Activated naive CD4-positive, alpha-beta T cell treated with anti-CD3 and anti-CD28 coated beads for 36 hours (primary cell): ENCODE measurements at regions not wholly inside any gene's neighbourhood (a gene's known extent, or its start where the extent isn't known, plus 50 kb on each side); places are given as distances from the start of the nearest gene placed in this dataset.

ENCODE experiments used
- CTCF ChIA-PET: fragments of 350-600 bp; sonication (Branson Sonifier 250); formaldehyde crosslinking; loops from one replicate; lab custom pipeline; 2021; ENCODE audit warnings: antibody characterized with exemption; lab: Charles Lee
- DNase-seq: peaks from one replicate; pipeline ENCODE4 v3.0.0-alpha.2; 2020
- H3K27ac Mint-ChIP-seq: one replicate; pipeline ENCODE4 v1.8.0; 2021; ENCODE audit warnings: mild to moderate bottlenecking, mixed read lengths
- H3K27me3 Mint-ChIP-seq: one replicate; pipeline ENCODE4 v1.8.0; 2021; ENCODE audit warnings: low read depth, mixed read lengths
- H3K36me3 Mint-ChIP-seq: one replicate; pipeline ENCODE4 v1.8.0; 2021; ENCODE audit warnings: low read depth, mixed read lengths
- H3K4me1 Mint-ChIP-seq: one replicate; pipeline ENCODE4 v1.8.0; 2021; ENCODE audit warnings: low read depth, mixed read lengths
- H3K4me3 Mint-ChIP-seq: one replicate; pipeline ENCODE4 v1.8.0; 2021; ENCODE audit warnings: mild to moderate bottlenecking, moderate library complexity, mixed read lengths
- H3K9me3 Mint-ChIP-seq: one replicate; pipeline ENCODE4 v1.8.0; 2021; ENCODE audit warnings: mixed read lengths
- intact Hi-C: fragments of 100-400 bp; cut with micrococcal nuclease; formaldehyde crosslinking; loops from one replicate; pipeline ENCODE4 v1.15.1; 2023

DNA sequence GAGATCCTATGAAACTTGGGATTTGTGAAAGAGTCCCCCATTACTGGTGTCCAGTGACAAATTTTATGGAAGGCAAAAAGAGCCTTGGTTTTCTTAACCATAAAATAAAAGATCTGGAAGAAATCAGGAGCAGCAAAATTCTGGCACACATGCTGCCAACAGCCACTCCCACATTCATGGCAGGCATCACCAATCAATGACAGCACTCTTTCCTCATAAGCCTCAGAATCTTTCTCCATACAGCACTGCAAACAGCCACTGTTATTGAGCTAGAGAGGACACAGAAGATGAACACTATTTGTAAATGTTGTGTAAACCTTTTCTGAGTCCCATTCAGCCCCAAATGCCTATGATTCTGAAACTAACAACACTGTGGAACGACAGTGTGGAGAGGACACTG is 162.2 kb downstream of the RRAGC start:
- no peak overlapping the region for H3K27ac Mint-ChIP-seq
- DNase-seq: no peak
- H3K4me3 Mint-ChIP-seq: no peak overlapping the region
- H3K4me1 Mint-ChIP-seq: no peaks in the 10 kb centered on the region
- H3K36me3 Mint-ChIP-seq: no peaks in the 10 kb centered on the region
- H3K27me3 Mint-ChIP-seq: peaks cover 25% of the 10 kb centered on the region
- H3K9me3 Mint-ChIP-seq: peaks cover 4% of the 10 kb centered on the region
- intact Hi-C loops: no loop called here
- CTCF ChIA-PET: no interaction called here

DNA sequence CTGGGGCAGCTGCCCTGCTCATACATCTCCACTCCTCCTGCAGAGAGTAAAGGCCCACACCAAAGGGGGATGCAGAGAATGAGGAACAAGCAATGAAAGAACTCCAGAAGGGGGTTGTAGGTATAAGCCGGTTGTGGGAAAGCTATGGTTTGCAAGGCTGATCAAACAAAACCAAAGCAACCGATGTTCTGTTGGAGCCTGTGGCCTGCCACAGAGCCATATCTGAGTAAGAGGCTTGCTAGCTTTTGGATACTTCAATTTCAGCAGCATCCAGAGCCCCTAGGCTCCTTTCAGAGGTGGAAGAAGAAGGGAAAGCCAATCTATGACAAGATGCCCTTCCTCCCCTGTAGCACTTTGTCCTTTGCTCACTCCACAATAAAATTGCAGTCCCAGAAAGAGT is 163.2 kb downstream of the RRAGC start:
- H3K4me1 Mint-ChIP-seq: no peaks in the 10 kb centered on the region
- no peak overlapping the region for H3K4me3 Mint-ChIP-seq
- no peak for DNase-seq
- no peaks in the 10 kb centered on the region for H3K36me3 Mint-ChIP-seq
- peaks cover 27% of the 10 kb centered on the region for H3K27me3 Mint-ChIP-seq
- CTCF ChIA-PET: interaction anchor here (0.6 kb wide), 1 partner anchor 1220 kb away, joined by 4 read pairs; no protein-coding TSS in a partner anchor
- intact Hi-C loops: no loop called here
- peaks cover 4% of the 10 kb centered on the region for H3K9me3 Mint-ChIP-seq
- H3K27ac Mint-ChIP-seq: no peak overlapping the region

DNA sequence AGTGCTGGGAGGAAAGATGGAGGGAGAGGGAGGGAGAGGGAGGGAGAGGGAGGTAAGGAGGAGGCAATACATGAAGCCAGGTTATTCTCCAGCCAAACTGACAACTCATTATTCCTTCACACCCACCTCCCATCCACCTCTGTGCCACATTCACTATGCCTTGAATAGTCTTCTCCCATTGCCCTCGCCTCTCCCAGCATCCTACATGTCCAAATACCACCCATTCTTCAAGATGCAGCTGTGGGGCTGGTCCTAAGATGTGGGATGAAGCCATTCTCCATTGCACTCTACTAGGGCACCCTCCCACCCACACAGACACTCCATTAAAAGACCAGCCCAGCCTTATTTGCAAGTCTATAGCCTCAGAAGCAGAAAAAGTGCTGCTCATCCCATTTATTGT is 165.8 kb downstream of the RRAGC start:
- H3K4me3 Mint-ChIP-seq: no peak overlapping the region
- DNase-seq: no peak
- CTCF ChIA-PET: no interaction called here
- no peaks in the 10 kb centered on the region for H3K4me1 Mint-ChIP-seq
- no peaks in the 10 kb centered on the region for H3K9me3 Mint-ChIP-seq
- H3K36me3 Mint-ChIP-seq: no peaks in the 10 kb centered on the region
- H3K27me3 Mint-ChIP-seq: peaks cover 30% of the 10 kb centered on the region
- intact Hi-C loops: no loop called here
- H3K27ac Mint-ChIP-seq: no peak overlapping the region

DNA sequence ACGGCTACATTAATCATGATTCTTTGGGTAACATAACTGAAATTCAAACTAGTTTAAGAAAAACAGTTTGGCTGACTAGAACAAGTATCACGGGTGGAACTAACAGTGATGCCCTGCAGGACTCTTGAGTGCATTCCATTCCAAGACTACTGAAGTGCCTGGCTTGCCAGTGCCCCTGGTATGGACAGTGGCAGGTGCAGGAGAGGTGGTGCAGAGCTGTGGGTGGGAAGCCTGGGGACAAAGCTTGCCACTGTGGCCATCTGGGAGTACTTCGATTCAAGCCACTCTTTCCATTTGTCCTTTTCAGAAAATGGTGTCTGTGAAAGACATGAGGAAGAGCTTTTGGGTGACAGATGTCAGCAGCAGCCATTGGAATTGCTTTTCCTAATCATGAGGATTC is 166.5 kb downstream of the RRAGC start:
- Mint-ChIP-seq H3K4me1 (no peaks in the 10 kb centered on the region), H3K36me3 (no peaks in the 10 kb centered on the region), H3K9me3 (no peaks in the 10 kb centered on the region), H3K27ac (no peak overlapping the region), H3K4me3 (no peak overlapping the region), H3K27me3 (peaks cover 30% of the 10 kb centered on the region)
- intact Hi-C loops: no loop called here
- DNase-seq: no peak
- CTCF ChIA-PET: no interaction called here

DNA sequence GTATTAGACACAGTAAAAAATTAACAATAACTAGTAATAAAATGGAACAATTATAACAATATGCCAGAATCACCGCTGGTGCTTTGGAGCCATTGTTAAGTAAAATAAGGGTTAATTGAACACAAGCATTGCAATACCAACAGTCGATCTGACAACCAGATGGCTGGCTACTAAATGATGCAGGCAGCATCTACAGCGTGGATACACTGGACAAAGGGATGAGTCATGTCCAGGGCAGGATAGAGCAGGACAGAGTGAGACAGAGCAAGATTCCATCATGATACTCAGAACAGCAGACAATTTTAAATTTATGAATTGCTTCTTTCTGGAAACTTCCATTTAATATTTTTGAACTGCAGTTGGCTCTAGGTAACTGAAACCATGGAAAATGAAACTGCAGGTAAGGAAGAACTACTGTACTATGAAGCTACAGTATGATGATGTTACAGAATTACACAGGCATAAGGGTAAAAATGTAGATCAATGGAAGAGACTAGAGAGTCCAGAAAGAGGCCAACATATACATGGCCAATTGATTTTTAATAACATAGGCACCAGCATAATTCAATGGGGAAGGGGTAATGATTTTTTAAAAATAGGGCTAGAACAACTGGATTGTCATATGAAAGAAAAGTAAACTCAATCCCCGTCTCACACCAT is 168.7 kb downstream of the RRAGC start:
- H3K36me3 Mint-ChIP-seq: no peaks in the 10 kb centered on the region
- CTCF ChIA-PET: no interaction called here
- H3K27me3 Mint-ChIP-seq: peaks cover 46% of the 10 kb centered on the region
- H3K9me3 Mint-ChIP-seq: no peaks in the 10 kb centered on the region
- H3K27ac Mint-ChIP-seq: no peak overlapping the region
- H3K4me1 Mint-ChIP-seq: no peaks in the 10 kb centered on the region
- no peak overlapping the region for H3K4me3 Mint-ChIP-seq
- intact Hi-C loops: no loop called here
- DNase-seq: no peak

DNA sequence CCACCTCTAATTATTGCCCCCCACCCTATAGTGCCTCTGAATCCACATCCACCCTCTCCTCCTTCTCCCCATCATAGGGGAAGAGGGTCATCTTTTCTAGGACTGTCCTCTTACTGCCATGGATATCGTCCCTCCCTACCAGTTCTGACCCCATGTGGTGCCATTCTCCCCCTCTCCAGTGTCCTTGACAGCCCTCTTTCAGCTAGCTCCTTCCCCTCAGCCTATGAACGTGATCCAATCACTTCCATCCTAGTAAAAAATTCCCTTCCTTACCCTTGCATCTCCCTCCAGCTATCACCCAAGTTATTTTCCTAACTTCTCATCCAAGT is 172.7 kb downstream of the RRAGC start:
- no peak for DNase-seq
- H3K4me1 Mint-ChIP-seq: no peaks in the 10 kb centered on the region
- no peaks in the 10 kb centered on the region for H3K9me3 Mint-ChIP-seq
- H3K36me3 Mint-ChIP-seq: no peaks in the 10 kb centered on the region
- CTCF ChIA-PET: no interaction called here
- intact Hi-C loops: no loop called here
- H3K27me3 Mint-ChIP-seq: peaks cover 35% of the 10 kb centered on the region
- no peak overlapping the region for H3K4me3 Mint-ChIP-seq
- no peak overlapping the region for H3K27ac Mint-ChIP-seq

DNA sequence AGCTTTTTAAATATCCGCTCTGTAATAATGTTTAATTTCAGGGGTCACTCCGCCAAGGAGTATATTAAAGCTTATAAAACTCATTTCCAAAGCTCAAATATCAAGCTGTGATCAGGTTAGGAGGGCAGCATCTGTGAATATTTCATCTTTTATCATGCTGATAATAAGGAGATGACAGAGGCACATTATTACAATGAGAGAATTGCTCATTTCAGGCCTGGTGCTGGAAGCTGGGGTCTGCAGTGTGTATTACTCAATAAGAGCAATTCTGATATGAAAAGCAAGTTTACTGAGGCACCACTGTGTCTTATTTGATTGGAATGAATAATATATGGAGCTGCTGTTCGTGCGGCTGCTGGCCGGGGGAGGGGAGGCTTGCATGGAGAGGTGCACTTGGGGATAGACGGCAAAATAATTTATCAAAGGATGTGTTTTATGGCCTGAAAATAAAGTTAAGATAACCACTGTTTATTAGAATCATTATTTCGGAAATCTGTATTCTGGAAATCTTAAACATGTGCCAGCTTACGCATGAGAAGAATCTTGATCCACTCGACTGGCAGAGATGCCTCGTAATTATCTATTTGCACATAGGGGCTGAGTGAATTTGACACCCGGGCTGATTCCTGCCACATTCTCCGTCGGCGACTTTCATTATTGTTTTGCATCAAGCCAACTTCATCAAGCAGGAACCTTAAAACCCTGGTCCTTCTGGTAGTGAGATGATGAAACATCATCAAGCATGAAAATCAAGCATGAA is 173.2 kb downstream of the RRAGC start:
- intact Hi-C loops: no loop called here
- Mint-ChIP-seq H3K4me1 (no peaks in the 10 kb centered on the region), H3K9me3 (no peaks in the 10 kb centered on the region), H3K4me3 (no peak overlapping the region), H3K27ac (no peak overlapping the region), H3K36me3 (no peaks in the 10 kb centered on the region), H3K27me3 (peaks cover 33% of the 10 kb centered on the region)
- no peak for DNase-seq
- CTCF ChIA-PET: no interaction called here

DNA sequence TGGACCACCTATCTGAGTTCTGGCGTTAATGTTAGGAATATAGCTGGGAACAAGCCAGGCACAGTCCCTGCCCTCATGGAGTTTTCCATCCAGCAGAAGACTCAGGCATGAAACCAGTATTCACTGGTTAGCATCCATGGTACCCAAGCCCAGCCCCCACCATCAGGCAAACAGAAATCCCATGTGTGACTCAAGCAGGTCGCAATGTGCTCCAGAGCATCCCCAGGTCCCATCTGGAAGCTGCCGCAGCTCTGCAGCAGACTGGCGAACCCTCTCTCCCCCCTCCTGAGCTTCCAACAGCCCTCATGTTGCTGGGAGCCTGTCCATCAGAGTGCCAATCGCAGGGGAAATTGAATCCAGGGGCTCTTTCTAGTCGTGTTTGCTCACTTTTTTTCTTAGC is 174.2 kb downstream of the RRAGC start:
- CTCF ChIA-PET: interaction anchor here (0.6 kb wide), 1 partner anchor 314 kb away, joined by 3 read pairs; no protein-coding TSS in a partner anchor
- H3K36me3 Mint-ChIP-seq: no peaks in the 10 kb centered on the region
- no peak overlapping the region for H3K27ac Mint-ChIP-seq
- DNase-seq: no peak
- H3K27me3 Mint-ChIP-seq: peaks cover 30% of the 10 kb centered on the region
- intact Hi-C loops: no loop called here
- H3K4me1 Mint-ChIP-seq: no peaks in the 10 kb centered on the region
- no peaks in the 10 kb centered on the region for H3K9me3 Mint-ChIP-seq
- H3K4me3 Mint-ChIP-seq: no peak overlapping the region

DNA sequence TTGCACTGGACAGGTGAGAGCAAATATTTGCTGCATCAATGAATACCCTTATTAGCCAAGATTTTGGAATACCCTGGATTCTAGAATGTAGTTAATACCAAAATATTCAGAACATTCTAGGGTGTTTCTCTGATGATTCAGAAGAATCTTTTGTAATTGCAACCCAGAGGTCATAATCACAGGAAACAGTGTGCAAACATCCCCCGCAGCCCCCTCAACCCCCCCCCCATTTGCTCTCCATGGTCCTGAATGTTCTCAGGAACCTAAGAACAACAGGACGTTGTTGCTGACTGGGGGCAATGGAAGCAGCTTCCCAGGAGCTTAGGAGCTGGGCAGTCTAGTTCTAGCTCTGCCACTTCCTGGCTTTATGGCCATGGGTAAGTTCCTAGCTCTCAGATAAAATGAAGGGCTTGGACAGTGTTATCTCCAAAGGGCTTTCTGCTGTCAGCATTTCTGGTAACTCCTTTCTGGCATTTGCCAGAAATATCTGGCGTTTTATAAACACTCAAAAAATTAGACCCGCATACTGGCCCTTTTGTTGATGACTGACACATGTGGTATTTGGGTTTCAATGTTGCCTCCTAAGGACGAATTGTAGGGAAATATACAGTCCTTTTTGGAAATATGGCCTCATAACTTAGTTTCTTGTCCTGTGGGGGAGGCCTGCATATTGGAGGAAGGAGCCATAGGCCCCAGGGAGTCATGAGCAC is 178.6 kb downstream of the RRAGC start:
- H3K4me3 Mint-ChIP-seq: no peak overlapping the region
- no peaks in the 10 kb centered on the region for H3K36me3 Mint-ChIP-seq
- H3K4me1 Mint-ChIP-seq: no peaks in the 10 kb centered on the region
- no peaks in the 10 kb centered on the region for H3K9me3 Mint-ChIP-seq
- intact Hi-C loops: no loop called here
- H3K27ac Mint-ChIP-seq: no peak overlapping the region
- no peak for DNase-seq
- CTCF ChIA-PET: no interaction called here
- peaks cover 11% of the 10 kb centered on the region for H3K27me3 Mint-ChIP-seq

DNA sequence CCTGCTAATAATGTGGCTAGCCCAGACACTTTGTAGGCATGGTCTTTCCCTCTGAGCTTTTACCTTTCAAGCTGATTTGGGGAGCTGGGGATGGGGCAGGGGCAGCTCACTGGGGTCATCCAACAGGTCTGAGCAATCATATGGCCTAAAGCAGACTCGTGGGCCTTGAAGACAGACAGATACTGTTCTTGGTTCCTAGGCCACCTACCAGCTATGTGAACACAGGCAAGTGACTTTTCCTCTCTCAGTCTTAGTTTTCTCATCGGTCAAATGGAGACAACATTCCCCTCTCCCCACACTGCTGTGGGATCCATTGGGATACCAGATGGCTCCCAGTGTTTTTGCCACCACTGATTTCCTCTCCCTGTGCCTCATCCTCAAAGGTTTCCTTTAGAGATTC is 181.8 kb downstream of the RRAGC start:
- intact Hi-C loops: no loop called here
- DNase-seq: no peak
- no peaks in the 10 kb centered on the region for H3K4me1 Mint-ChIP-seq
- no peak overlapping the region for H3K27ac Mint-ChIP-seq
- peaks cover 3% of the 10 kb centered on the region for H3K27me3 Mint-ChIP-seq
- H3K4me3 Mint-ChIP-seq: no peak overlapping the region
- CTCF ChIA-PET: no interaction called here
- no peaks in the 10 kb centered on the region for H3K36me3 Mint-ChIP-seq
- H3K9me3 Mint-ChIP-seq: no peaks in the 10 kb centered on the region

DNA sequence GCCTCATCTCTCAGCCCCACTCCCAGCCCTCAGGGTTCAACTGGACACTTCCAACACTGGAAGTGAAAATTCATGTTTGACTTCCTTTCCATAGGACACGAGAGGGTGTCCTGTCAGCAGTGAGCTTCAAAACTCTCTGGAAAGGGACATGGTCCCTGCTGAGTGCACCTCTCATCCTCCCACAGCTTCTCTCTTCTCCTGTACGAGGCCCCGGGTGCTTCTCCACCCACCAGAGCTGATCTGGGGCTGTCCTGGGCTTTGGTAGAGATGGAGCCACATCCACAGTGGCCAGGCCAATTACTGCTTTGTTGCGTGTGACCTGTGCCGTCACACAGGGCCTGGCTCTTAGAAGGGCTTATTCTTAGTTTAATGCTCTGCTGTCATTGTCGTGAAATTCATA is 182.3 kb downstream of the RRAGC start:
- H3K27me3 Mint-ChIP-seq: peaks cover 3% of the 10 kb centered on the region
- DNase-seq: no peak
- no peaks in the 10 kb centered on the region for H3K36me3 Mint-ChIP-seq
- H3K4me3 Mint-ChIP-seq: no peak overlapping the region
- CTCF ChIA-PET: no interaction called here
- H3K4me1 Mint-ChIP-seq: no peaks in the 10 kb centered on the region
- intact Hi-C loops: no loop called here
- H3K9me3 Mint-ChIP-seq: no peaks in the 10 kb centered on the region
- no peak overlapping the region for H3K27ac Mint-ChIP-seq

DNA sequence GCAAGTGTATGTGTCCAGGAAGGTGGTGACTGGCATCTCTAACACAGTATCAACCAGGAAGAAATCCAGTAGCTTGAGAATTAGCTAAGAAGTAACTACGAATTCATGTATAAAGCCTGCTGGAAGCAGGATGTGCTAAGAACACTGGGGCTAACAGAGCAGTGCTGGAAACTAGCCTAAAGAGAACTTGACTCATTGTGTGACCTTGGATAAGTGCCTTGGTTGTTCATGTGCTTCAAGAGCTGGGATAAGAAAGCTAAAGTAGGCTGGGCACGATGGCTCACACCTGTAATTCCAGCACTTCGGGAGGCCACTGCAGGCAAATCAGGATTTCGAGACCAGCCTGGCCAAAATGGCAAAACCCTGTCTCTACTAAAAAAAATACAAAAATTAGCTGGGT is 186.9 kb downstream of the RRAGC start:
- Mint-ChIP-seq H3K36me3 (no peaks in the 10 kb centered on the region), H3K27ac (no peak overlapping the region), H3K27me3 (peaks cover 16% of the 10 kb centered on the region), H3K4me1 (no peaks in the 10 kb centered on the region), H3K4me3 (no peak overlapping the region), H3K9me3 (no peaks in the 10 kb centered on the region)
- no peak for DNase-seq
- CTCF ChIA-PET: no interaction called here
- intact Hi-C loops: no loop called here

DNA sequence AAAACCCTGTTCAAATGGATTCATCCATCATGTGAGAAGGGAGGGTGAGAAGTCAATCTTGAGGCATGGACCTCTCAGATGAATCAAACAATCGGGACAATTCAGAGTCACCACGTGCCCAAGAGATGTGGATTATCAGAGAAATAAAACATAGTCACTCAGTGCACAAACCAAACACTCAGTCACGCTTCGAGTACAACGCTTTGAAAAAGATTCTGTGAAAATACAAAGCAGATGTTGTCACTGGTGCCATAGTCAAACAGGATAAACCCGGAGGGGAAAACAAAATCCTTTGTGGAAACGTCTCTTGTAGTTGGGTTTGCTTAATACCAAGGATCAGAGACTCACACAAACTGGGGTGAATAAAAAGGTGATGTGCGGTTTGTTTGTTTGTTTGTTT is 188.4 kb downstream of the RRAGC start:
- Mint-ChIP-seq H3K36me3 (no peaks in the 10 kb centered on the region), H3K4me1 (no peaks in the 10 kb centered on the region), H3K4me3 (no peak overlapping the region), H3K27me3 (peaks cover 20% of the 10 kb centered on the region), H3K9me3 (no peaks in the 10 kb centered on the region), H3K27ac (no peak overlapping the region)
- CTCF ChIA-PET: no interaction called here
- DNase-seq: no peak
- intact Hi-C loops: no loop called here
